HCT116 (cell line): ENCODE measurements at regions not wholly inside any gene's neighbourhood (a gene's known extent, or its start where the extent isn't known, plus 50 kb on each side); places are given as distances from the start of the nearest gene placed in this dataset.

Experiments used
- ATAC-seq: fragments of 200-7000 bp; cut with Tn5 transposase; 2 replicates; pipeline ENCODE4 v1.9.1; 2020; ENCODE audit warnings: mild to moderate bottlenecking, moderate library complexity
- BruUV-seq: library from RNA; stranded (reverse); fragments of 400-500 nt; replicated peaks from 2 replicates; lab custom pipeline; 2021; lab: Mats Ljungman, UMichigan
- CTCF ChIA-PET: fragments of 300-600 bp; sonication (Branson Sonifier 250); formaldehyde crosslinking; loops from one replicate; lab custom pipeline; 2021; ENCODE audit warnings: antibody characterized with exemption; lab: Charles Lee
- POLR2A ChIA-PET: fragments of 300-600, 350-600 bp; sonication (Branson Sonifier 250); formaldehyde crosslinking; loops from one replicate; lab custom pipeline; 2021; ENCODE audit warnings: antibody characterized with exemption; lab: Charles Lee
- RAD21 ChIA-PET, 2 experiments: fragments of 300-600 bp; sonication (Branson Sonifier 250); formaldehyde crosslinking; loops; one replicate each; lab custom pipeline; 2023; ENCODE audit warnings: low total read pairs in 2 of 2; ENCODE audit not compliant: uncharacterized antibody in 2 of 2, unreplicated experiment in 2 of 2, low non-redundant PET in 1 of 2; lab: Charles Lee
- DNase-seq: peaks from one replicate; pipeline ENCODE4 v3.0.0-alpha.2; 2010; ENCODE audit warnings: low read depth, low spot score
- H2AFZ ChIP-seq: fragments of 200-600 bp; shearing (Covaris generic), sonication (generic); 2 replicates; pipeline ENCODE4 v1.6.1; 2017; ENCODE audit warnings: low read depth, mixed run types, mixed read lengths, antibody characterized with exemption, low read length; ENCODE audit not compliant: poor library complexity, severe bottlenecking
- H3K27ac ChIP-seq: 2 replicates; pipeline ENCODE4 v1.5.1; 2012; ENCODE audit warnings: low read depth, low read length
- H3K27me3 ChIP-seq: fragments of 200-600 bp; sonication (generic); 2 replicates; pipeline ENCODE4 v1.6.1; 2016; ENCODE audit warnings: mixed run types, low read length, mixed read lengths; ENCODE audit not compliant: insufficient read depth
- H3K36me3 ChIP-seq, 2 experiments: fragments of 200-500 bp in 1 of 2; fragments of 200-600 bp in 1 of 2; sonication (Bioruptor generic) in 1 of 2; sonication (generic) in 1 of 2; 2 replicates each; pipeline versions ENCODE4 v1.5.1 to v1.6.1; 2014 to 2016; ENCODE audit warnings: low read length in 2 of 2, inconsistent platforms in 1 of 2, mixed read lengths in 1 of 2, mixed run types in 1 of 2; ENCODE audit not compliant: insufficient read depth in 2 of 2, control insufficient read depth in 1 of 2
- H3K4me1 ChIP-seq, 2 experiments: fragments of 200-600 bp in 1 of 2; sonication (generic) in 1 of 2; 2 replicates each; pipeline versions ENCODE4 v1.5.1 to v1.6.1; 2012 to 2017; ENCODE audit warnings: low read length in 2 of 2, inconsistent platforms in 1 of 2, mild to moderate bottlenecking in 1 of 2, mixed read lengths in 1 of 2, mixed run types in 1 of 2, moderate library complexity in 1 of 2; ENCODE audit not compliant: insufficient read depth in 2 of 2, control insufficient read depth in 1 of 2
- H3K4me2 ChIP-seq: fragments of 200-600 bp; sonication (generic); 2 replicates; pipeline ENCODE4 v1.6.1; 2017; ENCODE audit warnings: mixed run types, low read length, mixed read lengths
- H3K4me3 ChIP-seq, 2 experiments: fragments of 200-600 bp in 1 of 2; sonication (generic) in 1 of 2; replicated peaks in 1 of 2; 2 replicates each; pipeline ENCODE4 v1.5.1; 2011 to 2016; ENCODE audit warnings: low read length in 2 of 2, control low read depth in 1 of 2, low read depth in 1 of 2, mild to moderate bottlenecking in 1 of 2, mixed read lengths in 1 of 2, mixed run types in 1 of 2
- H3K79me2 ChIP-seq: fragments of 200-600 bp; sonication (generic); 2 replicates; pipeline ENCODE4 v1.6.1; 2017; ENCODE audit warnings: mild to moderate bottlenecking, mixed run types, low read length, moderate library complexity, mixed read lengths; ENCODE audit not compliant: insufficient read depth
- H3K9ac ChIP-seq: fragments of 200-600 bp; sonication (generic); 2 replicates; pipeline ENCODE4 v1.6.1; 2016; ENCODE audit warnings: low read length, mixed read lengths
- H3K9me2 ChIP-seq: fragments of 200-600 bp; sonication (generic), shearing (Covaris generic); 2 replicates; pipeline ENCODE4 v1.6.1; 2017; ENCODE audit warnings: mixed run types, mild to moderate bottlenecking, moderate library complexity; ENCODE audit not compliant: insufficient read depth
- H3K9me3 ChIP-seq, 2 experiments: fragments of 200-500 bp in 1 of 2; fragments of 200-600 bp in 1 of 2; sonication (Bioruptor generic) in 1 of 2; sonication (generic) in 1 of 2; 2 replicates each; pipeline ENCODE4 v1.6.1; 2014 to 2017; ENCODE audit warnings: low read length in 2 of 2, mixed read lengths in 2 of 2, inconsistent platforms in 1 of 2, low read depth in 1 of 2, mild to moderate bottlenecking in 1 of 2, mixed run types in 1 of 2, moderate library complexity in 1 of 2; ENCODE audit not compliant: control insufficient read depth in 1 of 2, insufficient read depth in 1 of 2
- H4K20me1 ChIP-seq: fragments of 200-600 bp; sonication (generic), shearing (Covaris generic); 2 replicates; pipeline ENCODE4 v1.6.1; 2017; ENCODE audit warnings: mixed run types, mild to moderate bottlenecking, moderate library complexity; ENCODE audit not compliant: insufficient read depth
- CBX3 ChIP-seq: IDR thresholded peaks from 2 replicates; pipeline ENCODE4 v1.6.1; 2012; ENCODE audit warnings: low read depth
- EGR1 ChIP-seq: IDR thresholded peaks from 2 replicates; pipeline ENCODE4 v1.6.1; 2012; ENCODE audit warnings: low read depth
- POLR2A ChIP-seq: IDR thresholded peaks from 2 replicates; pipeline ENCODE4 v1.7.0; 2011; ENCODE audit warnings: borderline replicate concordance; ENCODE audit not compliant: insufficient read depth, insufficient read length; ENCODE audit errors: extremely low read depth
- POLR2AphosphoS5 ChIP-seq: IDR thresholded peaks from 2 replicates; pipeline ENCODE4 v1.6.1; 2011; ENCODE audit warnings: mild to moderate bottlenecking, low read depth, low read length, moderate library complexity
- RAD21 ChIP-seq: IDR thresholded peaks from 2 replicates; pipeline ENCODE4 v1.6.1; 2012; ENCODE audit warnings: low read depth, mild to moderate bottlenecking
- YY1 ChIP-seq: IDR thresholded peaks from 2 replicates; pipeline ENCODE4 v1.6.1; 2011; ENCODE audit warnings: low read length, low read depth, moderate library complexity, mild to moderate bottlenecking; ENCODE audit not compliant: insufficient replicate concordance; ENCODE audit errors: extremely low read depth
- ZFX ChIP-seq: fragments of 450-650 bp; IDR thresholded peaks from 2 replicates; pipeline ENCODE4 v1.6.1; 2017
- ZNF274 ChIP-seq: fragments of 200-500 bp; sonication (Bioruptor generic); IDR thresholded peaks from 2 replicates; pipeline ENCODE4 v1.6.1; 2014; ENCODE audit warnings: mild to moderate bottlenecking, low read depth, low read length, inconsistent platforms
- intact Hi-C: fragments of 100-400 bp; cut with micrococcal nuclease; formaldehyde crosslinking; loops from 2 replicates; pipeline ENCODE4 v1.10.0; 2022
- TF ChIP-seq, protein P1 (sequence below): IDR thresholded peaks from 2 replicates; pipeline ENCODE4 v1.6.1; 2012; ENCODE audit warnings: low read depth
- TF ChIP-seq, protein P2 (sequence below): IDR thresholded peaks from 2 replicates; pipeline ENCODE4 v1.6.1; 2011; ENCODE audit warnings: mild to moderate bottlenecking, low read length, moderate library complexity; ENCODE audit not compliant: insufficient replicate concordance; ENCODE audit errors: extremely low read depth
- TF ChIP-seq, protein P3 (sequence below): IDR thresholded peaks from 2 replicates; pipeline ENCODE4 v1.6.1; 2012
- TF ChIP-seq, protein P4 (sequence below), 3 experiments: fragments of 200-600 bp in 1 of 3; sonication (generic) in 1 of 3; IDR thresholded peaks in 2 of 3; conservative IDR thresholded peaks in 1 of 3; 2 replicates each; pipeline ENCODE4 v1.5.1; 2012 to 2017; ENCODE audit warnings: low read depth in 2 of 3, low read length in 2 of 3, antibody characterized with exemption in 1 of 3, borderline replicate concordance in 1 of 3, control low read depth in 1 of 3, mild to moderate bottlenecking in 1 of 3, mixed read lengths in 1 of 3, mixed run types in 1 of 3, moderate library complexity in 1 of 3; ENCODE audit not compliant: insufficient read depth in 1 of 3

DNA sequence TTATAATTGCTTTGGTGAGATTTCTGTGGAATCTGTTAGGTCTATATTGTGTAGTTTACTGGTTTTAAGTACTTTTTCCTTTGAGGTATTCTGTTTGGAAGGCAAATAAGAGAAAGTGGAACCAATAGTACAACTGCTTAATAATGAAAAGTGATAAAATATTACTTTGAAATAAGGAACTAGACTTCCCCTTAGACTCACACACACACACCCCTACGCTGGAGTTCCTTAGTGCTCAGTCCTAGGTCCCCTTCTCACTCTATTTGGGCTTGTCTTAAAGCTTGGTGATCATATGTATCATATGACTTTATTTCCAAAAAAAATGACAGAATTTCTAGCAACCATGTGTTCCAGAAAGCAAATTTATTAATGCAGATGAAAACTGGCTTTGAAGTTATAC lies 494.0 kb upstream of the TGFBR2 start (continued):
- TF ChIP-seq, protein P1, sequence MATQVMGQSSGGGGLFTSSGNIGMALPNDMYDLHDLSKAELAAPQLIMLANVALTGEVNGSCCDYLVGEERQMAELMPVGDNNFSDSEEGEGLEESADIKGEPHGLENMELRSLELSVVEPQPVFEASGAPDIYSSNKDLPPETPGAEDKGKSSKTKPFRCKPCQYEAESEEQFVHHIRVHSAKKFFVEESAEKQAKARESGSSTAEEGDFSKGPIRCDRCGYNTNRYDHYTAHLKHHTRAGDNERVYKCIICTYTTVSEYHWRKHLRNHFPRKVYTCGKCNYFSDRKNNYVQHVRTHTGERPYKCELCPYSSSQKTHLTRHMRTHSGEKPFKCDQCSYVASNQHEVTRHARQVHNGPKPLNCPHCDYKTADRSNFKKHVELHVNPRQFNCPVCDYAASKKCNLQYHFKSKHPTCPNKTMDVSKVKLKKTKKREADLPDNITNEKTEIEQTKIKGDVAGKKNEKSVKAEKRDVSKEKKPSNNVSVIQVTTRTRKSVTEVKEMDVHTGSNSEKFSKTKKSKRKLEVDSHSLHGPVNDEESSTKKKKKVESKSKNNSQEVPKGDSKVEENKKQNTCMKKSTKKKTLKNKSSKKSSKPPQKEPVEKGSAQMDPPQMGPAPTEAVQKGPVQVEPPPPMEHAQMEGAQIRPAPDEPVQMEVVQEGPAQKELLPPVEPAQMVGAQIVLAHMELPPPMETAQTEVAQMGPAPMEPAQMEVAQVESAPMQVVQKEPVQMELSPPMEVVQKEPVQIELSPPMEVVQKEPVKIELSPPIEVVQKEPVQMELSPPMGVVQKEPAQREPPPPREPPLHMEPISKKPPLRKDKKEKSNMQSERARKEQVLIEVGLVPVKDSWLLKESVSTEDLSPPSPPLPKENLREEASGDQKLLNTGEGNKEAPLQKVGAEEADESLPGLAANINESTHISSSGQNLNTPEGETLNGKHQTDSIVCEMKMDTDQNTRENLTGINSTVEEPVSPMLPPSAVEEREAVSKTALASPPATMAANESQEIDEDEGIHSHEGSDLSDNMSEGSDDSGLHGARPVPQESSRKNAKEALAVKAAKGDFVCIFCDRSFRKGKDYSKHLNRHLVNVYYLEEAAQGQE, result no peak
- TF ChIP-seq EGR1, result no peak
- TF ChIP-seq YY1, result no peak
- TF ChIP-seq, protein P2, sequence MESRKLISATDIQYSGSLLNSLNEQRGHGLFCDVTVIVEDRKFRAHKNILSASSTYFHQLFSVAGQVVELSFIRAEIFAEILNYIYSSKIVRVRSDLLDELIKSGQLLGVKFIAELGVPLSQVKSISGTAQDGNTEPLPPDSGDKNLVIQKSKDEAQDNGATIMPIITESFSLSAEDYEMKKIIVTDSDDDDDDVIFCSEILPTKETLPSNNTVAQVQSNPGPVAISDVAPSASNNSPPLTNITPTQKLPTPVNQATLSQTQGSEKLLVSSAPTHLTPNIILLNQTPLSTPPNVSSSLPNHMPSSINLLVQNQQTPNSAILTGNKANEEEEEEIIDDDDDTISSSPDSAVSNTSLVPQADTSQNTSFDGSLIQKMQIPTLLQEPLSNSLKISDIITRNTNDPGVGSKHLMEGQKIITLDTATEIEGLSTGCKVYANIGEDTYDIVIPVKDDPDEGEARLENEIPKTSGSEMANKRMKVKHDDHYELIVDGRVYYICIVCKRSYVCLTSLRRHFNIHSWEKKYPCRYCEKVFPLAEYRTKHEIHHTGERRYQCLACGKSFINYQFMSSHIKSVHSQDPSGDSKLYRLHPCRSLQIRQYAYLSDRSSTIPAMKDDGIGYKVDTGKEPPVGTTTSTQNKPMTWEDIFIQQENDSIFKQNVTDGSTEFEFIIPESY, result no peak
- TF ChIP-seq POLR2A, result no peak
- no peak for TF ChIP-seq CBX3
- TF ChIP-seq ZFX, result no peak

DNA sequence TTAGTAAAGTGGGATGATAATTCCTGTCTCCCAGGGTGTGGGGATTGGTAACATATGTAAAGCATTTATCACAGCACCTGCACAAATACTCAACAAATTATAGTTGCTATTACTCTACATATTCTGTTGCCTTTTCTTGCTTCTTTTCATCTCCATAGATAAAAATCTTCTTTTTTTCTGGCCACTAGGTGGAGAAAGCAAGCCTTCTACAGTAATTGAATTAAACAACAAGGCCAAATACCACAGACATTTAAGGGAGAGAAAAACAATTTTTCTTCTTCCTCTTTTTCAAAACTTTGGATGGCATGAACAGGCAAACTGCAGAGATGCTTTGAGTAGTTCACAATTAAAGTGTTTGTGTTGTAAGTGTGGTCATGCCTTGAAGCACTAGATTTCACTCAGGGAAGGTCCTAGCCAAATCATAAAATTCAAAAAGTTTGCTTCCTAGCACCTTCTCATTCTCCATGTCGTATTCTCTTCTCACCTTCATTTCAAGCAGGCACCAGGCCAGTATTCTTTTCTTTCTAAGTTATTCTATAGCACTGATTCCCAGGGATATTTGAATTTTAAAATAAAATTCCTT lies 493.4 kb upstream of the TGFBR2 start:
- H3K9me3 ChIP-seq, result no peaks in the 10 kb centered on the region
- no peak overlapping the region for H3K4me3 ChIP-seq
- peak overlapping the region; percentile 55 for H2AFZ ChIP-seq
- no peaks in the 10 kb centered on the region for H3K79me2 ChIP-seq
- no peak overlapping the region for H3K4me2 ChIP-seq
- DNase-seq (peak; percentile 23), ATAC-seq (peak; percentile 66)
- no peak overlapping the region for H3K27ac ChIP-seq
- CTCF ChIA-PET, result interaction anchor here (0.9 to 1.8 kb wide), 6 partner anchors 15 to 580 kb away, joined by 3 to 8 read pairs (median 4); no protein-coding TSS in a partner anchor
- no peaks in the 10 kb centered on the region for H3K9me2 ChIP-seq
- no peaks in the 10 kb centered on the region; a peak in 1 of 4 replicates for H3K4me1 ChIP-seq
- TF ChIP-seq POLR2AphosphoS5 (no peak), ZNF274 (no peak), RAD21 (peak; percentile 79)
- TF ChIP-seq, protein P3, sequence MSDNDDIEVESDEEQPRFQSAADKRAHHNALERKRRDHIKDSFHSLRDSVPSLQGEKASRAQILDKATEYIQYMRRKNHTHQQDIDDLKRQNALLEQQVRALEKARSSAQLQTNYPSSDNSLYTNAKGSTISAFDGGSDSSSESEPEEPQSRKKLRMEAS, result no peak
- TF ChIP-seq, protein P4, sequence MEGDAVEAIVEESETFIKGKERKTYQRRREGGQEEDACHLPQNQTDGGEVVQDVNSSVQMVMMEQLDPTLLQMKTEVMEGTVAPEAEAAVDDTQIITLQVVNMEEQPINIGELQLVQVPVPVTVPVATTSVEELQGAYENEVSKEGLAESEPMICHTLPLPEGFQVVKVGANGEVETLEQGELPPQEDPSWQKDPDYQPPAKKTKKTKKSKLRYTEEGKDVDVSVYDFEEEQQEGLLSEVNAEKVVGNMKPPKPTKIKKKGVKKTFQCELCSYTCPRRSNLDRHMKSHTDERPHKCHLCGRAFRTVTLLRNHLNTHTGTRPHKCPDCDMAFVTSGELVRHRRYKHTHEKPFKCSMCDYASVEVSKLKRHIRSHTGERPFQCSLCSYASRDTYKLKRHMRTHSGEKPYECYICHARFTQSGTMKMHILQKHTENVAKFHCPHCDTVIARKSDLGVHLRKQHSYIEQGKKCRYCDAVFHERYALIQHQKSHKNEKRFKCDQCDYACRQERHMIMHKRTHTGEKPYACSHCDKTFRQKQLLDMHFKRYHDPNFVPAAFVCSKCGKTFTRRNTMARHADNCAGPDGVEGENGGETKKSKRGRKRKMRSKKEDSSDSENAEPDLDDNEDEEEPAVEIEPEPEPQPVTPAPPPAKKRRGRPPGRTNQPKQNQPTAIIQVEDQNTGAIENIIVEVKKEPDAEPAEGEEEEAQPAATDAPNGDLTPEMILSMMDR (IDR thresholded peaks at IDR 0.05 in 2 of 3, conservative IDR thresholded peaks at IDR 0.05 in 1 of 3; ENCODE audit: borderline replicate concordance in 1 of 3, insufficient read depth in 1 of 3, low read depth in 2 of 3, low read length in 2 of 3), result peak; percentile 55 to 72 (median 68); a peak in 5 of 6 replicates
- H3K9ac ChIP-seq, result no peak overlapping the region
- RAD21 ChIA-PET, result interaction anchor here in 1 of 2 experiments (1.5 kb wide), 1 partner anchor 86 kb away, joined by 3 read pairs; no protein-coding TSS in a partner anchor
- H4K20me1 ChIP-seq, result no peaks in the 10 kb centered on the region
- no peaks in the 10 kb centered on the region for H3K36me3 ChIP-seq
- BruUV-seq, result no TSS peak
- H3K27me3 ChIP-seq, result no peaks in the 10 kb centered on the region
- POLR2A ChIA-PET, result no interaction called here
- intact Hi-C loops, result loop anchor here (1.0 to 10.0 kb wide), 4 partner anchors 86 to 636 kb away; no protein-coding TSS in a partner anchor
